Body of pancreas (tissue), 4 donors: ENCODE measurements at regions not wholly inside any gene's neighbourhood (a gene's known extent, or its start where the extent isn't known, plus 50 kb on each side); places are given as distances from the start of the nearest gene placed in this dataset.

Experiments used
- CTCF ChIP-seq, 7 experiments: fragments of 450-650 bp in 4 of 7; fragments of 200-600 bp in 3 of 7; sonication (generic) in 3 of 7; IDR thresholded peaks; one replicate each; pipeline ENCODE4 v1.5.1; 2016 to 2019; ENCODE audit warnings: antibody characterized with exemption in 7 of 7
- POLR2A ChIP-seq, 3 donors: fragments of 450-650 bp; IDR thresholded peaks; one replicate each; pipeline ENCODE4 v1.6.1; 2016; ENCODE audit warnings: antibody characterized with exemption in 3 of 3, mild to moderate bottlenecking in 2 of 3

GRCh38 chr2:193368615-193369014 lies 1173.9 kb upstream of the TMEFF2 start:
- TF ChIP-seq CTCF (IDR thresholded peaks at IDR 0.05) (no peak), POLR2A (IDR thresholded peaks at IDR 0.05) (no peak)
